Heart right ventricle (tissue), 16 donors: ENCODE measurements at regions not wholly inside any gene's neighbourhood (a gene's known extent, or its start where the extent isn't known, plus 50 kb on each side); places are given as distances from the start of the nearest gene placed in this dataset.

Source experiments
- ATAC-seq, 8 donors: fragments of 200-7000 bp; cut with Tn5 transposase; one replicate each; pipeline ENCODE4 v1.9.1; 2020; ENCODE audit warnings: mild to moderate bottlenecking in 8 of 8, moderate library complexity in 8 of 8, moderate number of reproducible peaks in 1 of 8
- DNase-seq, 2 donors: peaks; one replicate each; pipeline ENCODE4 v3.0.0-alpha.2; 2020
- H3K27ac ChIP-seq, 10 donors: fragments of 200-600 bp; sonication (generic) in 2 of 10; one replicate each; pipeline versions ENCODE4 v1.5.0 to v1.8.0; 2020 to 2022; ENCODE audit warnings: mild to moderate bottlenecking in 3 of 10
- H3K27me3 ChIP-seq, 7 donors: fragments of 200-600 bp; one replicate each; pipeline ENCODE4 v1.8.0; 2021 to 2022; ENCODE audit warnings: mild to moderate bottlenecking in 2 of 7
- H3K36me3 ChIP-seq, 9 donors: fragments of 200-600 bp; sonication (generic) in 1 of 9; one replicate each; pipeline versions ENCODE4 v1.5.0 to v1.8.0; 2020 to 2022; ENCODE audit warnings: mild to moderate bottlenecking in 2 of 9
- H3K4me1 ChIP-seq, 9 donors: fragments of 200-600 bp; sonication (generic) in 1 of 9; one replicate each; pipeline versions ENCODE4 v1.5.0 to v1.8.0; 2020 to 2022; ENCODE audit warnings: mild to moderate bottlenecking in 4 of 9
- H3K4me3 ChIP-seq, 10 donors: fragments of 200-600 bp; sonication (generic) in 2 of 10; one replicate each; pipeline versions ENCODE4 v1.5.0 to v1.8.0; 2020 to 2022; ENCODE audit warnings: mild to moderate bottlenecking in 7 of 10, moderate library complexity in 2 of 10
- H3K9me3 ChIP-seq, 11 donors: fragments of 200-600 bp in 10 of 11; sonication (generic) in 2 of 11; one replicate each; pipeline versions ENCODE4 v1.5.0 to v1.8.0; 2013 to 2022; ENCODE audit warnings: mild to moderate bottlenecking in 2 of 11, control low read depth in 1 of 11, moderate library complexity in 1 of 11
- WGBS, 2 donors: extraction: QIAGEN DNeasy Blood & Tissue Kit; methylation state at CpG; one replicate each; pipeline ENCODE4 v1.1.7; 2013; ENCODE audit warnings: inconsistent platforms in 1 of 2; 5-methylcytosine and 5-hydroxymethylcytosine counted together
- intact Hi-C, 10 donors: fragments of 100-400 bp; cut with DNase I; formaldehyde crosslinking; loops; one replicate each; pipeline versions ENCODE4 v1.11.1 to v1.14.2; 2022
- TF ChIP-seq, protein P1 (sequence below), 9 donors: fragments of 200-600 bp; sonication (generic) in 2 of 9; IDR thresholded peaks; one replicate each; pipeline versions ENCODE4 v1.5.0 to v1.8.0; 2021 to 2022; ENCODE audit warnings: antibody characterized with exemption in 9 of 9, mild to moderate bottlenecking in 5 of 9, moderate library complexity in 1 of 9
- donor health status: Arrhythmogenic right ventricular cardiomyopathy.
- donor health status: ischemic (EF 13 %, LVEDD 7.1; RV severe dilation, severe dysfunction).
- donor health status: healthy with polysubstance abuse.
- donor health status: DM: no; HTN: yes; CAD: no.
- donor health status: DM: no; HTN: no; CAD: no.
- donor health status: ischemic (EF 25% LVEDD 6.9; RV normal size, moderate dysfunction).
- donor health status: ischemic (EF 25% LVEDD 5.7; RV mildly dilated, moderate dysfunction).
- donor health status: healthy.
- donor health status: DM: yes; HTN: yes; CAD: no.
- donor health status: Ischemic cardiomyopathy.
- donor health status: ischemic (EF 35%, LVEDD 5.7; RV mildly dilated, moderate dysfunction).
- donor health status: nonischemic (EF 11% LVEDD 7.7; RV severe dilation, severe dysfunction).
- donor health status: DM: yes; HTN: yes; CAD: no.
- donor health status: PGD.
- donor health status: ischemic (EF 29% LVEDD 5.4; RV normal size, mild dysfunction).
- donor health status: nonischemic (EF 23%, LVEDD 6.1; RV moderate dilation, normal function).

GRCh38 chr3:106086636-106087035, 217.8 kb upstream of the CBLB start:
- no peaks in the 10 kb centered on the region for H3K36me3 ChIP-seq
- ATAC-seq (no peak), DNase-seq (no peak)
- no peaks in the 10 kb centered on the region for H3K27me3 ChIP-seq
- intact Hi-C loops, result no loop called here
- no peaks in the 10 kb centered on the region for H3K9me3 ChIP-seq
- no peak overlapping the region for H3K4me3 ChIP-seq
- TF ChIP-seq, protein P1, sequence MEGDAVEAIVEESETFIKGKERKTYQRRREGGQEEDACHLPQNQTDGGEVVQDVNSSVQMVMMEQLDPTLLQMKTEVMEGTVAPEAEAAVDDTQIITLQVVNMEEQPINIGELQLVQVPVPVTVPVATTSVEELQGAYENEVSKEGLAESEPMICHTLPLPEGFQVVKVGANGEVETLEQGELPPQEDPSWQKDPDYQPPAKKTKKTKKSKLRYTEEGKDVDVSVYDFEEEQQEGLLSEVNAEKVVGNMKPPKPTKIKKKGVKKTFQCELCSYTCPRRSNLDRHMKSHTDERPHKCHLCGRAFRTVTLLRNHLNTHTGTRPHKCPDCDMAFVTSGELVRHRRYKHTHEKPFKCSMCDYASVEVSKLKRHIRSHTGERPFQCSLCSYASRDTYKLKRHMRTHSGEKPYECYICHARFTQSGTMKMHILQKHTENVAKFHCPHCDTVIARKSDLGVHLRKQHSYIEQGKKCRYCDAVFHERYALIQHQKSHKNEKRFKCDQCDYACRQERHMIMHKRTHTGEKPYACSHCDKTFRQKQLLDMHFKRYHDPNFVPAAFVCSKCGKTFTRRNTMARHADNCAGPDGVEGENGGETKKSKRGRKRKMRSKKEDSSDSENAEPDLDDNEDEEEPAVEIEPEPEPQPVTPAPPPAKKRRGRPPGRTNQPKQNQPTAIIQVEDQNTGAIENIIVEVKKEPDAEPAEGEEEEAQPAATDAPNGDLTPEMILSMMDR (IDR thresholded peaks at IDR 0.05), result no peak
- H3K4me1 ChIP-seq, result peaks cover 0 to 6% (median 0%) of the 10 kb centered on the region in 9 donors
- WGBS, 2 donors, result 90 to 92% methylated on average over 4 of the region's 4 CpGs
- no peak overlapping the region for H3K27ac ChIP-seq

DNA sequence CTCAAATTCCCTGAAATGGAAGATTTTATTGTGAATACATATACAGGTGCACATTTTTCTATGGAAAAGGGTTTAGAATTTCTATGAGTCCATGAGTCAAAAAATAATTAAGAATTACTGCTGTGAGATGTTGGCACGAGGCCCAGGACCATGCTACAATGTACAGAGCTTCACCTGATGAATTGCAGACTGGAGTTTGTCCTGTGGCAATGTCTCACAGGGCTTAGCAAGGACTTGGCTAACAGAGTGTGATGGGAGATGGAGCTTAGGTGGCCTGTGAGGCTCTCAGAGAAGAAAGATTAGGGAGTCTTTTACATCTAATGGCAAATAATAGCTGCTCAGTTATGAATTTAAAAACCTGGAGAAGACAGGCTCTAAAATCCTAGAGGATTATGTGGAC, 219.5 kb upstream of the CBLB start:
- DNase-seq, result no peak
- 73 to 74% methylated on average over 1 of the region's 1 CpG for WGBS, 2 donors
- TF ChIP-seq, protein P1 (IDR thresholded peaks at IDR 0.05), result no peak

GRCh38 chr3:106088899-106089298, 220.1 kb upstream of the CBLB start:
- no peak for DNase-seq
- H3K27me3 ChIP-seq, result no peaks in the 10 kb centered on the region
- H3K27ac ChIP-seq, result no peak overlapping the region
- no peaks in the 10 kb centered on the region for H3K9me3 ChIP-seq
- intact Hi-C loops, result no loop called here
- no peaks in the 10 kb centered on the region for H3K36me3 ChIP-seq
- H3K4me3 ChIP-seq, result no peak overlapping the region
- WGBS, 2 donors, result 79 to 94% methylated on average over 3 of the region's 3 CpGs
- TF ChIP-seq, protein P1 (IDR thresholded peaks at IDR 0.05), result no peak
- H3K4me1 ChIP-seq, result no peaks in the 10 kb centered on the region
- no peak for ATAC-seq

More for the DNA sequence above, 219.5 kb upstream of the CBLB start:
- H3K4me3 ChIP-seq, result no peak overlapping the region
- no peak overlapping the region for H3K27ac ChIP-seq
- intact Hi-C loops, result no loop called here
- ATAC-seq, result no peak
- no peaks in the 10 kb centered on the region for H3K9me3 ChIP-seq
- H3K27me3 ChIP-seq, result no peaks in the 10 kb centered on the region
- no peaks in the 10 kb centered on the region for H3K36me3 ChIP-seq
- H3K4me1 ChIP-seq, result peaks cover 0 to 3% (median 0%) of the 10 kb centered on the region in 9 donors

DNA sequence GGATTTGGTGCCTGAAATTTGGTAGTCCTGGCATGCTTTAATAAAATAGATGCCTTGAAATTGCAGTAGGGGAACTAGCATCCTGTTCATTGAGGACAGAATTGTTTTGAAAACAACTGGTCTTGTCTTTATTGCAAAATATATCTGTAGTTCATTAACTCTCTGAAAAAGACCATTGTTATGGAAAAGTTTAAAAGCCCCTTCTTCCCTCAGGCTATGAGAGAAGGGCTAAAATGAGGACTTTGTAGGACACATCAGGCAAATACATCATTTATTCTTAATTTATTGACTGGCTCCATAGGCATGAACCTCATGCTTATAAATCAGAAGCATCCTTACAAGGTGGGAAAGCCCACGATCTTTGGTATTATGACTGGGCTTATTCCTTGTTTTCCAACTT, 221.0 kb upstream of the CBLB start:
- DNase-seq, result no peak
- WGBS, 2 donors, result 85 to 100% methylated on average over 1 of the region's 1 CpG
- TF ChIP-seq, protein P1 (IDR thresholded peaks at IDR 0.05), result no peak
- intact Hi-C loops, result no loop called here
- no peaks in the 10 kb centered on the region for H3K4me1 ChIP-seq
- no peaks in the 10 kb centered on the region for H3K27me3 ChIP-seq
- no peak for ATAC-seq
- no peak overlapping the region for H3K4me3 ChIP-seq
- no peaks in the 10 kb centered on the region for H3K9me3 ChIP-seq
- no peaks in the 10 kb centered on the region for H3K36me3 ChIP-seq
- no peak overlapping the region for H3K27ac ChIP-seq

GRCh38 chr3:106092792-106093191, 224.0 kb upstream of the CBLB start:
- H3K36me3 ChIP-seq, result no peaks in the 10 kb centered on the region
- intact Hi-C loops, result no loop called here
- H3K27me3 ChIP-seq, result no peaks in the 10 kb centered on the region
- ATAC-seq (no peak), DNase-seq (no peak)
- WGBS, 2 donors, result 85 to 89% methylated on average over 2 of the region's 2 CpGs
- H3K4me3 ChIP-seq, result no peak overlapping the region
- TF ChIP-seq, protein P1 (IDR thresholded peaks at IDR 0.05), result no peak
- H3K27ac ChIP-seq, result no peak overlapping the region
- H3K4me1 ChIP-seq, result no peaks in the 10 kb centered on the region
- H3K9me3 ChIP-seq, result no peaks in the 10 kb centered on the region
